Sigmoid colon (tissue), 6 donors: ENCODE measurements at regions not wholly inside any gene's neighbourhood (a gene's known extent, or its start where the extent isn't known, plus 50 kb on each side); places are given as distances from the start of the nearest gene placed in this dataset.

Experiments used
- DNase-seq: peaks from one replicate; pipeline ENCODE4 v3.0.0-alpha.2; 2019
- H3K27ac ChIP-seq, 4 donors: fragments of 200-600 bp; sonication (generic); one replicate each; pipeline ENCODE4 v1.5.1; 2016 to 2019; ENCODE audit warnings: mild to moderate bottlenecking in 1 of 4
- H3K27me3 ChIP-seq, 3 donors: fragments of 200-600 bp; sonication (generic); one replicate each; pipeline ENCODE4 v1.5.1; 2019; ENCODE audit warnings: mild to moderate bottlenecking in 1 of 3
- H3K36me3 ChIP-seq, 4 donors: fragments of 200-600 bp; sonication (generic); one replicate each; pipeline ENCODE4 v1.5.1; 2016 to 2019
- H3K4me1 ChIP-seq, 4 donors: fragments of 200-600 bp; sonication (generic); one replicate each; pipeline ENCODE4 v1.5.1; 2017 to 2019
- H3K4me3 ChIP-seq, 4 donors: fragments of 200-600 bp; sonication (generic); one replicate each; pipeline ENCODE4 v1.5.1; 2017 to 2019; ENCODE audit warnings: mild to moderate bottlenecking in 2 of 4, moderate library complexity in 1 of 4
- H3K9me3 ChIP-seq, 4 donors: fragments of 200-600 bp in 3 of 4; sonication (generic) in 3 of 4; one replicate each; pipeline versions ENCODE4 v1.5.1 to v1.6.1; 2013 to 2019
- CTCF ChIP-seq, 4 experiments: fragments of 450-650 bp in 3 of 4; fragments of 200-600 bp in 1 of 4; IDR thresholded peaks; one replicate each; pipeline ENCODE4 v1.5.1; 2016 to 2019; ENCODE audit warnings: antibody characterized with exemption in 4 of 4, mild to moderate bottlenecking in 3 of 4, moderate library complexity in 2 of 4
- EP300 ChIP-seq, 4 donors: sonication (generic); formaldehyde crosslinking; IDR thresholded peaks; one replicate each; pipeline ENCODE4 v1.6.1; 2017; ENCODE audit warnings: antibody characterized with exemption in 4 of 4
- POLR2A ChIP-seq, 2 donors: fragments of 450-650 bp; IDR thresholded peaks; one replicate each; pipeline ENCODE4 v1.6.1; 2016; ENCODE audit warnings: antibody characterized with exemption in 2 of 2, mild to moderate bottlenecking in 2 of 2, moderate library complexity in 2 of 2
- POLR2AphosphoS5 ChIP-seq, 4 donors: sonication (generic); formaldehyde crosslinking; IDR thresholded peaks; one replicate each; pipeline ENCODE4 v1.6.1; 2017; ENCODE audit warnings: antibody characterized with exemption in 4 of 4
- WGBS, 2 donors: extraction: QIAGEN DNeasy Blood & Tissue Kit; methylation state at CpG; one replicate each; pipeline ENCODE4 v1.1.7; 2013; 5-methylcytosine and 5-hydroxymethylcytosine counted together
- intact Hi-C: fragments of 100-400 bp; cut with DNase I; formaldehyde crosslinking; loops from one replicate; pipeline ENCODE4 v1.15.1; 2023
- donor health status: healthy with polysubstance abuse.
- donor health status: healthy.

GRCh38 chr3:74537164-74537563, 77.3 kb downstream of the CNTN3 start:
- Histone ChIP-seq H3K4me3 (no peak overlapping the region), H3K27me3 (no peaks in the 10 kb centered on the region), H3K36me3 (no peaks in the 10 kb centered on the region), H3K27ac (no peak overlapping the region), H3K9me3 (no peaks in the 10 kb centered on the region), H3K4me1 (no peaks in the 10 kb centered on the region)
- 81 to 88% methylated on average over 4 of the region's 4 CpGs for WGBS, 2 donors
- intact Hi-C loops: no loop called here
- DNase-seq: no peak
- no peak for TF ChIP-seq POLR2A (IDR thresholded peaks at IDR 0.05)
- TF ChIP-seq POLR2AphosphoS5 (IDR thresholded peaks at IDR 0.05): no peak
- TF ChIP-seq EP300 (IDR thresholded peaks at IDR 0.05): no peak
- no peak for TF ChIP-seq CTCF (IDR thresholded peaks at IDR 0.05)

- no peaks in the 10 kb centered on the region for H3K4me1 ChIP-seq
- no peak overlapping the region for H3K4me3 ChIP-seq
- intact Hi-C loops: no loop called here
- no peak for TF ChIP-seq EP300 (IDR thresholded peaks at IDR 0.05)
- no peak for TF ChIP-seq POLR2AphosphoS5 (IDR thresholded peaks at IDR 0.05)
- TF ChIP-seq CTCF (IDR thresholded peaks at IDR 0.05): no peak
- no peak for TF ChIP-seq POLR2A (IDR thresholded peaks at IDR 0.05)
- 88 to 89% methylated on average over 3 of the region's 3 CpGs for WGBS, 2 donors
- H3K27me3 ChIP-seq: no peaks in the 10 kb centered on the region
- H3K36me3 ChIP-seq: no peaks in the 10 kb centered on the region
- DNase-seq: no peak
- H3K9me3 ChIP-seq: no peaks in the 10 kb centered on the region
- no peak overlapping the region for H3K27ac ChIP-seq
Measured at GRCh38 chr3:74535281-74535680, 79.2 kb downstream of the CNTN3 start.

- 94 to 95% methylated on average over 2 of the region's 2 CpGs for WGBS, 2 donors
- TF ChIP-seq EP300 (IDR thresholded peaks at IDR 0.05) (no peak), POLR2AphosphoS5 (IDR thresholded peaks at IDR 0.05) (no peak), POLR2A (IDR thresholded peaks at IDR 0.05) (no peak), CTCF (IDR thresholded peaks at IDR 0.05) (no peak)
- intact Hi-C loops: no loop called here
- H3K9me3 ChIP-seq: no peaks in the 10 kb centered on the region
- no peak overlapping the region for H3K4me3 ChIP-seq
- no peak for DNase-seq
- no peaks in the 10 kb centered on the region for H3K4me1 ChIP-seq
- no peaks in the 10 kb centered on the region for H3K27me3 ChIP-seq
- no peak overlapping the region for H3K27ac ChIP-seq
- no peaks in the 10 kb centered on the region for H3K36me3 ChIP-seq
Measured at GRCh38 chr3:74534611-74535010, 79.8 kb downstream of the CNTN3 start.

- H3K36me3 ChIP-seq: no peaks in the 10 kb centered on the region
- no peak for DNase-seq
- WGBS, 2 donors: 85 to 88% methylated on average over 4 of the region's 4 CpGs
- no peak overlapping the region for H3K4me3 ChIP-seq
- TF ChIP-seq POLR2AphosphoS5 (IDR thresholded peaks at IDR 0.05) (no peak), EP300 (IDR thresholded peaks at IDR 0.05) (no peak), POLR2A (IDR thresholded peaks at IDR 0.05) (no peak)
- H3K4me1 ChIP-seq: no peaks in the 10 kb centered on the region
- H3K9me3 ChIP-seq: no peaks in the 10 kb centered on the region
- H3K27ac ChIP-seq: no peak overlapping the region
- no peaks in the 10 kb centered on the region for H3K27me3 ChIP-seq
- intact Hi-C loops: no loop called here
Measured at GRCh38 chr3:74532446-74532845, 82.0 kb downstream of the CNTN3 start.

- no peaks in the 10 kb centered on the region for H3K4me1 ChIP-seq
- H3K4me3 ChIP-seq: no peak overlapping the region
- H3K36me3 ChIP-seq: no peaks in the 10 kb centered on the region
- intact Hi-C loops: no loop called here
- 77 to 79% methylated on average over 4 of the region's 4 CpGs for WGBS, 2 donors
- no peaks in the 10 kb centered on the region for H3K9me3 ChIP-seq
- H3K27me3 ChIP-seq: no peaks in the 10 kb centered on the region
- no peak for TF ChIP-seq POLR2AphosphoS5 (IDR thresholded peaks at IDR 0.05)
- no peak for TF ChIP-seq POLR2A (IDR thresholded peaks at IDR 0.05)
- no peak for TF ChIP-seq EP300 (IDR thresholded peaks at IDR 0.05)
- no peak for TF ChIP-seq CTCF (IDR thresholded peaks at IDR 0.05)
- DNase-seq: no peak
- no peak overlapping the region for H3K27ac ChIP-seq
Measured at GRCh38 chr3:74531491-74531890, 83.0 kb downstream of the CNTN3 start.
